Brain microvascular endothelial cell (primary cell): ENCODE measurements at regions not wholly inside any gene's neighbourhood (a gene's known extent, or its start where the extent isn't known, plus 50 kb on each side); places are given as distances from the start of the nearest gene placed in this dataset.

Experiments
- DNase-seq: peaks from one replicate; pipeline ENCODE4 v3.0.0-alpha.2; 2020
- H3K27ac ChIP-seq: fragments of 250-450 bp; sonication (Bioruptor Pico); 2 replicates; pipeline ENCODE4 v1.5.1; 2020; ENCODE audit warnings: mild to moderate bottlenecking, moderate library complexity
- H3K27me3 ChIP-seq: fragments of 250-450 bp; sonication (Bioruptor Pico); replicated peaks from 2 replicates; pipeline ENCODE4 v1.5.1; 2020; ENCODE audit warnings: mild to moderate bottlenecking
- H3K36me3 ChIP-seq: fragments of 250-450 bp; sonication (Bioruptor Pico); replicated peaks from 2 replicates; pipeline ENCODE4 v1.5.1; 2020; ENCODE audit warnings: mild to moderate bottlenecking
- H3K4me3 ChIP-seq: 2 replicates; pipeline ENCODE4 v1.5.1; 2011; ENCODE audit warnings: low read depth, mild to moderate bottlenecking, control low read depth, low read length, moderate library complexity
- in situ Hi-C: cut with HindIII; loops from 2 replicates; pipeline ENCODE4 v1.10.0; 2017; ENCODE audit warnings: low sequenced_read_pairs, low pct_ligation_motif_present
- TF ChIP-seq, protein P1 (sequence below): IDR thresholded peaks from 2 replicates; pipeline ENCODE4 v1.5.1; 2011; ENCODE audit warnings: low read depth, mild to moderate bottlenecking, moderate library complexity, low read length, control low read depth, inconsistent platforms; ENCODE audit errors: missing control alignments

- in situ Hi-C loops = no loop called here
- no peak overlapping the region for H3K27ac ChIP-seq
- no peaks in the 10 kb centered on the region for H3K27me3 ChIP-seq
- TF ChIP-seq, protein P1, sequence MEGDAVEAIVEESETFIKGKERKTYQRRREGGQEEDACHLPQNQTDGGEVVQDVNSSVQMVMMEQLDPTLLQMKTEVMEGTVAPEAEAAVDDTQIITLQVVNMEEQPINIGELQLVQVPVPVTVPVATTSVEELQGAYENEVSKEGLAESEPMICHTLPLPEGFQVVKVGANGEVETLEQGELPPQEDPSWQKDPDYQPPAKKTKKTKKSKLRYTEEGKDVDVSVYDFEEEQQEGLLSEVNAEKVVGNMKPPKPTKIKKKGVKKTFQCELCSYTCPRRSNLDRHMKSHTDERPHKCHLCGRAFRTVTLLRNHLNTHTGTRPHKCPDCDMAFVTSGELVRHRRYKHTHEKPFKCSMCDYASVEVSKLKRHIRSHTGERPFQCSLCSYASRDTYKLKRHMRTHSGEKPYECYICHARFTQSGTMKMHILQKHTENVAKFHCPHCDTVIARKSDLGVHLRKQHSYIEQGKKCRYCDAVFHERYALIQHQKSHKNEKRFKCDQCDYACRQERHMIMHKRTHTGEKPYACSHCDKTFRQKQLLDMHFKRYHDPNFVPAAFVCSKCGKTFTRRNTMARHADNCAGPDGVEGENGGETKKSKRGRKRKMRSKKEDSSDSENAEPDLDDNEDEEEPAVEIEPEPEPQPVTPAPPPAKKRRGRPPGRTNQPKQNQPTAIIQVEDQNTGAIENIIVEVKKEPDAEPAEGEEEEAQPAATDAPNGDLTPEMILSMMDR = no peak
- H3K36me3 ChIP-seq = no peaks in the 10 kb centered on the region
- no peak overlapping the region for H3K4me3 ChIP-seq
- DNase-seq = no peak
Measured at GRCh38 chr5:166358127-166358830, 1933.2 kb upstream of the WWC1 start.

DNA sequence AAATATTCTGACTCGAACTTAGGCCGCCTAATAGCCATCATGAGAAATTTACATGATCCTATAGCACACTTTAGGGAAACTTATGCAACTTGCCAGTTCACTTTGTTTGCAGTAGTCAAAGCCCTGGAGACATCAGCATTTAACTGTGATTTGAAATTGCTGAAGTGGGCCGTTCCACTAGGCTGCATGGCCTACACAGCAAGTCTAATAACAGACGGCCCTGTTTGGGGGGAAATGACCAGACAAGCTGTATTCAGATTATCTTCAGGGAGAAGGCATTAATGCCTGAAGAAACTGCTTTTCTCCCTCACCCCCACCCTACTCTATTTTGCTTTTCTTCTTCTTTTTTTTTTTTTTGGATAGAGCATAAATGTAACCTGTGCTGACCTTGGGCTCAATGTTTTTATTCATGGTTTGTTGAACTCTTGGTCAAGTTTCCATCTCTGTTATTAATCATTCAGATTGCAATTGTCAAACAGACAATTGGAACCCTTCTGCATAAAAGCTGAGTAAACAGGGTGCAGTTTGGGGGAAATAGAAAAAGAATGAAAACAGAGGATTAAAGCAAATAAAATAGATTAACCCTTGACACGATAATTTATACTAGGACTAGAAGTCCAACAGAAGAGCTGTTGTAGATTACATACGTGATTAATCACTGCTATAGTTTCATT, 1928.2 kb upstream of the WWC1 start:
- TF ChIP-seq, protein P1 = no peak
- in situ Hi-C loops = no loop called here
- Histone ChIP-seq H3K36me3 (no peaks in the 10 kb centered on the region), H3K27me3 (no peaks in the 10 kb centered on the region), H3K4me3 (no peak overlapping the region), H3K27ac (no peak overlapping the region)
- no peak for DNase-seq

DNA sequence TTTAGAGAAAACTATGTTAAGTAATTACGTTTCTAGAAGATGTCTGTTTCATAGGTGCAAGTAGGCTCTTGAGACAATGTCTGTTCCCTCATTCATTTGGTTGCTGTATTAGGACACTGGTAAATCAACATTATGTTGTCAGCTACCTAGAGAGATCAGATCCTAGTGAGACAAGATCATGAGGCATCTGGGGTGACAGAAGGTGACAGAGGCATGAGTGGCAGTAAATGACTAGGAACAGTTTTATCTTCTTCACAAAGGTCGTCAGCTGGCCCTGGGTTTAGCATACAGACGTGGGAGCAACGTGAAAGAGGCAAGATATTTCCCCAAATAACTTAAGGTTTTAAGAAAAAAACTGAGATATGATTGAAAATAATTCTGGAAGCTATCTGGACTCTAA, 1926.3 kb upstream of the WWC1 start:
- Histone ChIP-seq H3K27ac (no peak overlapping the region), H3K36me3 (no peaks in the 10 kb centered on the region), H3K4me3 (no peak overlapping the region), H3K27me3 (no peaks in the 10 kb centered on the region)
- no peak for DNase-seq
- TF ChIP-seq, protein P1 = no peak
- in situ Hi-C loops = no loop called here

GRCh38 chr5:166367391-166367790, 1924.1 kb upstream of the WWC1 start:
- Histone ChIP-seq H3K4me3 (no peak overlapping the region), H3K36me3 (no peaks in the 10 kb centered on the region), H3K27me3 (no peaks in the 10 kb centered on the region), H3K27ac (no peak overlapping the region)
- in situ Hi-C loops = no loop called here
- no peak for DNase-seq
- TF ChIP-seq, protein P1 = no peak

DNA sequence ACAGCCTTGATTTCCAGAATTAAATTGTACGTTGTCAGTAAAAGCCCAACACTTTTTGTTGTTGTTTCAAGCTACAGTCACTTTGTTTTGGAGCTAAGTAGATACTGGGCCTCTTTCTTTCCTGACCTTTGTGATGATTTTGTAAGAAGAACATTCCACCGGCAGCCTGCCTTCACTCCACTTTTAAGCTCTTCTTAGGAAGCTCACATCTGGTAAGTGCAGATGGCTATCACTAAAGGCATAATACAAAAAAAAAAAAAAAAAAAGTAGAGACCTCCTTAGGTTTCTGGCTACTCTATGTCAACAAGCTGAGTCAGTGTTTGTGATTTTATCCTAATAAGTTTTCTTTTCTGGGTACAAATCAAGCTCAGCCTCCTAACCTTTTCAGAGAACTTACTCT, 1922.1 kb upstream of the WWC1 start:
- H3K36me3 ChIP-seq = no peaks in the 10 kb centered on the region
- no peak overlapping the region for H3K27ac ChIP-seq
- DNase-seq = no peak
- TF ChIP-seq, protein P1 = no peak
- in situ Hi-C loops = no loop called here
- H3K27me3 ChIP-seq = no peaks in the 10 kb centered on the region
- no peak overlapping the region for H3K4me3 ChIP-seq
